Mesenchymal stem cell (in vitro differentiated cells and primary cell): ENCODE measurements at regions not wholly inside any gene's neighbourhood (a gene's known extent, or its start where the extent isn't known, plus 50 kb on each side); places are given as distances from the start of the nearest gene placed in this dataset.
A peak's percentile ranks its signal among the peaks of the same experiment; 100 is the strongest.

ENCODE experiments used
- DNase-seq: peaks from one replicate; pipeline ENCODE4 v3.0.0-alpha.2; 2013
- H2AFZ ChIP-seq: one replicate; pipeline ENCODE4 v1.6.1; 2013; ENCODE audit warnings: low read depth, mild to moderate bottlenecking, control low read depth, inconsistent platforms, low read length, moderate library complexity
- H2AK5ac ChIP-seq: 2 replicates; pipeline ENCODE4 v1.6.1; 2013; ENCODE audit warnings: low read length, moderate library complexity, mild to moderate bottlenecking, inconsistent platforms; ENCODE audit not compliant: severe bottlenecking
- H2BK120ac ChIP-seq: one replicate; pipeline ENCODE4 v1.6.1; 2013; ENCODE audit warnings: low read depth, mild to moderate bottlenecking, inconsistent platforms, low read length, moderate library complexity
- H2BK12ac ChIP-seq, 2 experiments: one replicate each; pipeline ENCODE4 v1.6.1; 2013; ENCODE audit warnings: inconsistent platforms in 2 of 2, low read length in 2 of 2, mild to moderate bottlenecking in 2 of 2, moderate library complexity in 2 of 2, control low read depth in 1 of 2
- H2BK15ac ChIP-seq: one replicate; pipeline ENCODE4 v1.6.1; 2013; ENCODE audit warnings: mild to moderate bottlenecking, low read depth, inconsistent platforms; ENCODE audit not compliant: poor library complexity, severe bottlenecking
- H2BK5ac ChIP-seq: 2 replicates; pipeline ENCODE4 v1.6.1; 2013; ENCODE audit warnings: low read depth, mild to moderate bottlenecking, low read length, control low read depth, inconsistent platforms; ENCODE audit not compliant: poor library complexity, severe bottlenecking
- H3K14ac ChIP-seq, 2 experiments: one replicate each; pipeline ENCODE4 v1.6.1; 2013; ENCODE audit warnings: inconsistent platforms in 2 of 2, low read length in 2 of 2, control low read depth in 1 of 2, mild to moderate bottlenecking in 1 of 2, moderate library complexity in 1 of 2
- H3K18ac ChIP-seq, 2 experiments: one replicate each; pipeline ENCODE4 v1.6.1; 2013; ENCODE audit warnings: inconsistent platforms in 2 of 2, low read length in 2 of 2, control low read depth in 1 of 2, low read depth in 1 of 2, mild to moderate bottlenecking in 1 of 2
- H3K23ac ChIP-seq, 2 experiments: one replicate each; pipeline ENCODE4 v1.6.1; 2013; ENCODE audit warnings: inconsistent platforms in 2 of 2, low read length in 2 of 2, mild to moderate bottlenecking in 2 of 2, moderate library complexity in 2 of 2, control low read depth in 1 of 2
- H3K27ac ChIP-seq: 2 replicates; pipeline ENCODE4 v1.5.1; 2013; ENCODE audit warnings: mild to moderate bottlenecking, moderate library complexity, low read length, control low read depth, inconsistent platforms; ENCODE audit not compliant: poor library complexity, severe bottlenecking
- H3K27me3 ChIP-seq, 2 experiments: 2 replicates each; pipeline versions ENCODE4 v1.6.1 to v1.7.0; 2013; ENCODE audit warnings: low read length in 2 of 2, mild to moderate bottlenecking in 2 of 2, moderate library complexity in 2 of 2, control low read depth in 1 of 2, inconsistent platforms in 1 of 2; ENCODE audit not compliant: control insufficient read depth in 1 of 2, insufficient read depth in 1 of 2
- H3K36me3 ChIP-seq, 2 experiments: 2 replicates each; pipeline versions ENCODE4 v1.6.1 to v1.7.0; 2013; ENCODE audit warnings: low read length in 2 of 2, control low read depth in 1 of 2, inconsistent platforms in 1 of 2, low read depth in 1 of 2, mild to moderate bottlenecking in 1 of 2; ENCODE audit not compliant: insufficient read depth in 2 of 2, control insufficient read depth in 1 of 2
- H3K4ac ChIP-seq, 2 experiments: one replicate each; pipeline ENCODE4 v1.6.1; 2013; ENCODE audit warnings: inconsistent platforms in 2 of 2, low read length in 2 of 2, mild to moderate bottlenecking in 2 of 2, moderate library complexity in 2 of 2, control low read depth in 1 of 2, low read depth in 1 of 2
- H3K4me1 ChIP-seq: 2 replicates; pipeline ENCODE4 v1.6.1; 2013; ENCODE audit warnings: low read depth, low read length, control low read depth; ENCODE audit not compliant: control insufficient read depth, insufficient read depth
- H3K4me2 ChIP-seq: 2 replicates; pipeline ENCODE4 v1.6.1; 2013; ENCODE audit warnings: low read length, mild to moderate bottlenecking, inconsistent platforms; ENCODE audit not compliant: poor library complexity, severe bottlenecking
- H3K4me3 ChIP-seq, 2 experiments: 2 replicates each; pipeline versions ENCODE4 v1.5.1 to v1.7.0; 2013; ENCODE audit warnings: low read length in 2 of 2, mild to moderate bottlenecking in 2 of 2, control low read depth in 1 of 2, low read depth in 1 of 2; ENCODE audit not compliant: insufficient read depth in 1 of 2
- H3K79me1 ChIP-seq: replicated peaks from 2 replicates; pipeline ENCODE4 v1.6.1; 2013; ENCODE audit warnings: mild to moderate bottlenecking, control low read depth, low read length, inconsistent platforms; ENCODE audit not compliant: poor library complexity, severe bottlenecking
- H3K9ac ChIP-seq: 2 replicates; pipeline ENCODE4 v1.7.0; 2013; ENCODE audit warnings: mild to moderate bottlenecking, low read length, moderate library complexity
- H3K9me3 ChIP-seq: 2 replicates; pipeline ENCODE4 v1.7.0; 2013; ENCODE audit warnings: mild to moderate bottlenecking, low read length; ENCODE audit not compliant: control insufficient read depth
- H4K8ac ChIP-seq: one replicate; pipeline ENCODE4 v1.6.1; 2013; ENCODE audit warnings: inconsistent platforms, mild to moderate bottlenecking, low read length, moderate library complexity
- H4K91ac ChIP-seq: one replicate; pipeline ENCODE4 v1.6.1; 2013; ENCODE audit warnings: mild to moderate bottlenecking, low read length, inconsistent platforms
- WGBS: methylation state at CpG from one replicate; pipeline ENCODE4 v1.1.7; 2013; ENCODE audit warnings: mixed read lengths; 5-methylcytosine and 5-hydroxymethylcytosine counted together

- H3K4ac ChIP-seq: no peak overlapping the region
- no peak overlapping the region for H2BK120ac ChIP-seq
- H2BK5ac ChIP-seq: no peak overlapping the region
- peaks cover 0 to 7% of the 10 kb centered on the region in 2 experiments for H3K36me3 ChIP-seq
- no peak for DNase-seq
- no peak overlapping the region for H4K8ac ChIP-seq
- no peak overlapping the region for H3K14ac ChIP-seq
- H3K9ac ChIP-seq: no peak overlapping the region
- H3K4me2 ChIP-seq: no peak overlapping the region
- H3K27ac ChIP-seq: no peak overlapping the region
- no peaks in the 10 kb centered on the region for H3K79me1 ChIP-seq
- peaks cover 3% of the 10 kb centered on the region for H3K9me3 ChIP-seq
- peak overlapping the region; percentile 54 for H2AK5ac ChIP-seq
- 72% methylated on average over 2 of the region's 3 CpGs for WGBS
- peaks cover 6% of the 10 kb centered on the region for H3K4me1 ChIP-seq
- no peaks in the 10 kb centered on the region for H3K27me3 ChIP-seq
- H3K18ac ChIP-seq: no peak overlapping the region
- H2BK15ac ChIP-seq: no peak overlapping the region
- no peak overlapping the region for H3K23ac ChIP-seq
- peak overlapping the region in 1 of 2 experiments; percentile 51 for H2BK12ac ChIP-seq
- H3K4me3 ChIP-seq: no peak overlapping the region
- no peak overlapping the region for H4K91ac ChIP-seq
- no peak overlapping the region for H2AFZ ChIP-seq
Observed at GRCh38 chr7:17598305-17598704, 299.9 kb downstream of the AHR start.

DNA sequence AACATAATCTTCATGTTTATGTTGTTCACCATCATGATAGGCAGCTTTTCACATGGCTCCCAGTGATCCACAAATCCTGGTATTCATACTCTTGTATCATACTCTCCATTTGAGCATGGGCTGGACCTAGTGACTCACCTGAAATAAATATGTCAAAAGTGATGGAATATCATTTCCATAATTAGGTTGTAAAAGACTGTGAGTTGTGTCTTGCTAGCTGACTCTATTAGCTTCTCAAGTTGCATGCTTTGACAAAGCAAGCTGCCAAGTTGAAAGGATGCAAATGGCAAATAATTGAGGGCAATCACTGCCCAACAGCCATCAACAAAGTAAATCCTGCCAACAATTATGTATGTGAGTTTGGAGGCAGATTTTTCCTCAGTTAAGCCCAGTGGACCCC, 300.4 kb downstream of the AHR start:
- Histone ChIP-seq H3K18ac (peak overlapping the region in 1 of 2 experiments; percentile 88), H3K4me2 (no peak overlapping the region), H4K91ac (no peak overlapping the region), H4K8ac (no peak overlapping the region), H2BK5ac (peak overlapping the region; percentile 81), H3K4me3 (no peak overlapping the region), H2BK15ac (no peak overlapping the region), H2AK5ac (peak overlapping the region; percentile 73), H2BK12ac (peak overlapping the region in 1 of 2 experiments; percentile 56), H3K79me1 (no peaks in the 10 kb centered on the region), H3K14ac (no peak overlapping the region), H2AFZ (no peak overlapping the region), H3K27me3 (no peaks in the 10 kb centered on the region), H3K23ac (no peak overlapping the region), H2BK120ac (no peak overlapping the region), H3K27ac (no peak overlapping the region), H3K4me1 (peaks cover 6% of the 10 kb centered on the region), H3K9me3 (peaks cover 3% of the 10 kb centered on the region), H3K4ac (peak overlapping the region; percentile 57 to 84), H3K36me3 (peaks cover 0 to 7% of the 10 kb centered on the region in 2 experiments), H3K9ac (no peak overlapping the region)
- no peak for DNase-seq

GRCh38 chr7:17599733-17600339, 301.4 kb downstream of the AHR start:
- H4K91ac ChIP-seq: no peak overlapping the region
- peak overlapping the region; percentile 64 to 85 for H3K18ac ChIP-seq
- peaks cover 3% of the 10 kb centered on the region for H3K9me3 ChIP-seq
- DNase-seq: no peak
- H3K14ac ChIP-seq: no peak overlapping the region
- H2BK120ac ChIP-seq: no peak overlapping the region
- no peak overlapping the region for H3K4me2 ChIP-seq
- no peak overlapping the region for H3K23ac ChIP-seq
- H3K4ac ChIP-seq: peak overlapping the region in 1 of 2 experiments; percentile 47
- peaks cover 4% of the 10 kb centered on the region for H3K4me1 ChIP-seq
- H2AK5ac ChIP-seq: peak overlapping the region; percentile 78
- H3K36me3 ChIP-seq: peaks cover 0 to 7% of the 10 kb centered on the region in 2 experiments
- H2AFZ ChIP-seq: no peak overlapping the region
- H3K27ac ChIP-seq: peak overlapping the region; percentile 83
- H3K9ac ChIP-seq: no peak overlapping the region
- H2BK5ac ChIP-seq: peak overlapping the region; percentile 54
- H3K79me1 ChIP-seq: no peaks in the 10 kb centered on the region
- 75% methylated on average over 5 of the region's 7 CpGs for WGBS
- H4K8ac ChIP-seq: no peak overlapping the region
- no peaks in the 10 kb centered on the region for H3K27me3 ChIP-seq
- H3K4me3 ChIP-seq: no peak overlapping the region
- no peak overlapping the region for H2BK12ac ChIP-seq
- no peak overlapping the region for H2BK15ac ChIP-seq

DNA sequence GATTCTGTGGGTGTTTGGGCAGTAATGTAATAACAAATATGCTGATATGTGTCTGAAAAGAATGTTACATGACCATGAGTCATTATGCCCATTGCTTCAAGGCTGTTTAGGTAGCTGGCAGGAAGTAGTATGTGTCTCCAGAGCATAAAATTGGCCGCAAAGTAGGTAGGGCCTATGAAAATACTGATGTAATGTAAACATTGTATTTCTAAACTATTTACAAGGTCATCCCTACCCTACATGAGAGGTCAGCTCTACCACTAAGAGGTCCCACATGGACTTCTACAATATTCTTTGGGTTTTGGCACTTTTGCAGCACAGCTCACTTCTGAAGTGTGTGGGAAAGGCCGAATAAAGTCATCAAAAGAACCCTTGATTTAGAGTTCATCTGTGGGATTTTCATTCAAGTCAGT, 301.9 kb downstream of the AHR start:
- Histone ChIP-seq H4K91ac (no peak overlapping the region), H3K4ac (no peak overlapping the region), H2BK120ac (no peak overlapping the region), H3K14ac (no peak overlapping the region), H3K27ac (peak overlapping the region; percentile 94), H3K4me3 (no peak overlapping the region), H2BK5ac (no peak overlapping the region), H3K4me1 (peaks cover 4% of the 10 kb centered on the region), H3K79me1 (no peaks in the 10 kb centered on the region), H3K4me2 (no peak overlapping the region), H2BK15ac (no peak overlapping the region), H2AFZ (no peak overlapping the region), H2AK5ac (no peak overlapping the region), H2BK12ac (no peak overlapping the region), H3K23ac (no peak overlapping the region), H3K36me3 (peaks cover 0 to 7% of the 10 kb centered on the region in 2 experiments), H4K8ac (no peak overlapping the region), H3K27me3 (no peaks in the 10 kb centered on the region), H3K9ac (no peak overlapping the region), H3K18ac (no peak overlapping the region), H3K9me3 (peaks cover 3% of the 10 kb centered on the region)
- DNase-seq: peak; percentile 87
- no CpG with 5 or more reads among the region's 2 CpGs for WGBS
